ENCODE measurements at regions not wholly inside any gene's neighbourhood (a gene's known extent, or its start where the extent isn't known, plus 50 kb on each side); places are given as distances from the start of the nearest gene placed in this dataset.

GRCh38 chr5:175789670-175790069, 81.7 kb upstream of the CPLX2 start:
- intact Hi-C loops (cut with micrococcal nuclease; ENCODE audit: unreplicated experiment) = no loop called here
- ChIA-PET POLR2A (ENCODE audit: low non-redundant PET) (no interaction called here), CTCF (no interaction called here)
- no peak for DNase-seq (ENCODE audit: low spot score)
- H3K4me3 ChIP-seq (ENCODE audit: low read depth, low read length, poor library complexity, severe bottlenecking) = no peak overlapping the region
- TF ChIP-seq EZH2 (IDR thresholded peaks at IDR 0.05; ENCODE audit: borderline replicate concordance, low read depth, low read length, poor library complexity, severe bottlenecking) = no peak
- TF ChIP-seq, protein P1, sequence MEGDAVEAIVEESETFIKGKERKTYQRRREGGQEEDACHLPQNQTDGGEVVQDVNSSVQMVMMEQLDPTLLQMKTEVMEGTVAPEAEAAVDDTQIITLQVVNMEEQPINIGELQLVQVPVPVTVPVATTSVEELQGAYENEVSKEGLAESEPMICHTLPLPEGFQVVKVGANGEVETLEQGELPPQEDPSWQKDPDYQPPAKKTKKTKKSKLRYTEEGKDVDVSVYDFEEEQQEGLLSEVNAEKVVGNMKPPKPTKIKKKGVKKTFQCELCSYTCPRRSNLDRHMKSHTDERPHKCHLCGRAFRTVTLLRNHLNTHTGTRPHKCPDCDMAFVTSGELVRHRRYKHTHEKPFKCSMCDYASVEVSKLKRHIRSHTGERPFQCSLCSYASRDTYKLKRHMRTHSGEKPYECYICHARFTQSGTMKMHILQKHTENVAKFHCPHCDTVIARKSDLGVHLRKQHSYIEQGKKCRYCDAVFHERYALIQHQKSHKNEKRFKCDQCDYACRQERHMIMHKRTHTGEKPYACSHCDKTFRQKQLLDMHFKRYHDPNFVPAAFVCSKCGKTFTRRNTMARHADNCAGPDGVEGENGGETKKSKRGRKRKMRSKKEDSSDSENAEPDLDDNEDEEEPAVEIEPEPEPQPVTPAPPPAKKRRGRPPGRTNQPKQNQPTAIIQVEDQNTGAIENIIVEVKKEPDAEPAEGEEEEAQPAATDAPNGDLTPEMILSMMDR (conservative IDR thresholded peaks at IDR 0.05; ENCODE audit: low read depth, low read length) = no peak
- no TSS peak for BruUV-seq (replicated peaks)
- H3K27me3 ChIP-seq (replicated peaks; ENCODE audit: insufficient read depth, low read depth, low read length, poor library complexity) = peaks cover 45% of the 10 kb centered on the region
- no peaks in the 10 kb centered on the region for H3K4me1 ChIP-seq (ENCODE audit: insufficient read depth, low read length, poor library complexity, severe bottlenecking)
- H3K27ac ChIP-seq (ENCODE audit: low read depth, low read length, poor library complexity, severe bottlenecking) = no peak overlapping the region
- no peaks in the 10 kb centered on the region for H3K36me3 ChIP-seq (ENCODE audit: insufficient read depth, low read length, poor library complexity, severe bottlenecking)
- no peaks in the 10 kb centered on the region for H3K9me3 ChIP-seq (ENCODE audit: low read depth, low read length, poor library complexity, severe bottlenecking)

DNA sequence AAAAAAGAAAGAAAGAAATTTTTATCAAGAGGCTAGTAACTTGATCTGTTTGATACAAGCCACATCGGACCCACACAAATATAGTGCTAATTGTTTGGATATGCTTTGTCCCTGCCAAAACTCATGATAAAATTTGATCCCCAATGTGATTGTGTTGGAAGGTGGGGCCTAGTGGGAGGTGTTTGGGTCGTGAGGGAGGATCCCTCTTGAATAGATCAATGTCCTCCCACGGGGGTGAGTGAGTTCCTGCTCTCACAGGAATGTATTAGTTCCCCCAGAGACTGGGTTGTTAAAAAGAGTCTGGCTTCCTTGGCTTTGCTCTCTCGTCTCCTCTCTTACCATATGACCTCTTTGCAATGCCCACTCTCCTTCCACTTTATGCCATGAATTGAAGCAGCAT, 80.6 kb upstream of the CPLX2 start:
- intact Hi-C loops (cut with micrococcal nuclease; ENCODE audit: unreplicated experiment) = no loop called here
- CTCF ChIA-PET = no interaction called here

DNA sequence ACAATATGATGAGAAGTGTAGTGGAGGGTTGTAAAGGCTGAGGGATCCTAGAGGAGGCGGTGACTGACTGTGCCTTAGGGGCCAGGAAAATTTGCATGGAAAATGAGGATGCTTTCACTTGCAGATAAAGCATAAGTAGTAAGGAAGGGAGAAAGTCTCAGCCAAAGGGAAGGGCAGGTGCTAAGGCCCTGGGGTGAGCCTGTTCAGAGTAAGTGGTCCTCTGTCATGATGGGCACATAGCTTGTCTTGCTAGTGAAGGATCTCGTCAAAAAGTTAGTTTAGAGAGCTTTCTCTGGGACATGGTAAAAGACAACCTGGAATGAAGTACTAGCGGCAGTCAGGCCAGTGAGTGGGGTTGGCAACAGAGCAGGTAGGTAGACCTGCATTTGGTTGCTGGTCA, 75.4 kb upstream of the CPLX2 start:
- TF ChIP-seq, protein P1 (conservative IDR thresholded peaks at IDR 0.05; ENCODE audit: low read depth, low read length) = no peak
- no peak for TF ChIP-seq EZH2 (IDR thresholded peaks at IDR 0.05; ENCODE audit: borderline replicate concordance, low read depth, low read length, poor library complexity, severe bottlenecking)
- peaks cover 64% of the 10 kb centered on the region for H3K27me3 ChIP-seq (replicated peaks; ENCODE audit: insufficient read depth, low read depth, low read length, poor library complexity)
- no peaks in the 10 kb centered on the region for H3K4me1 ChIP-seq (ENCODE audit: insufficient read depth, low read length, poor library complexity, severe bottlenecking)
- no TSS peak for BruUV-seq (replicated peaks)
- ChIA-PET POLR2A (ENCODE audit: low non-redundant PET) (no interaction called here), CTCF (no interaction called here)
- intact Hi-C loops (cut with micrococcal nuclease; ENCODE audit: unreplicated experiment) = no loop called here
- no peaks in the 10 kb centered on the region for H3K9me3 ChIP-seq (ENCODE audit: low read depth, low read length, poor library complexity, severe bottlenecking)
- DNase-seq (ENCODE audit: low spot score) = no peak
- H3K36me3 ChIP-seq (ENCODE audit: insufficient read depth, low read length, poor library complexity, severe bottlenecking) = no peaks in the 10 kb centered on the region
- H3K27ac ChIP-seq (ENCODE audit: low read depth, low read length, poor library complexity, severe bottlenecking) = no peak overlapping the region
- no peak overlapping the region for H3K4me3 ChIP-seq (ENCODE audit: low read depth, low read length, poor library complexity, severe bottlenecking)

More for the DNA sequence above, 80.6 kb upstream of the CPLX2 start:
- H3K27me3 ChIP-seq (replicated peaks; ENCODE audit: insufficient read depth, low read depth, low read length, poor library complexity) = peaks cover 53% of the 10 kb centered on the region
- no peaks in the 10 kb centered on the region for H3K9me3 ChIP-seq (ENCODE audit: low read depth, low read length, poor library complexity, severe bottlenecking)
- no peak overlapping the region for H3K27ac ChIP-seq (ENCODE audit: low read depth, low read length, poor library complexity, severe bottlenecking)
- H3K36me3 ChIP-seq (ENCODE audit: insufficient read depth, low read length, poor library complexity, severe bottlenecking) = no peaks in the 10 kb centered on the region
- no peak overlapping the region for H3K4me3 ChIP-seq (ENCODE audit: low read depth, low read length, poor library complexity, severe bottlenecking)
- no peak for DNase-seq (ENCODE audit: low spot score)
- H3K4me1 ChIP-seq (ENCODE audit: insufficient read depth, low read length, poor library complexity, severe bottlenecking) = no peaks in the 10 kb centered on the region
- POLR2A ChIA-PET (ENCODE audit: low non-redundant PET) = no interaction called here
- BruUV-seq (replicated peaks) = no TSS peak
- TF ChIP-seq, protein P1 (conservative IDR thresholded peaks at IDR 0.05; ENCODE audit: low read depth, low read length) = no peak
